Astrocyte (in vitro differentiated cells and primary cell): ENCODE measurements at regions not wholly inside any gene's neighbourhood (a gene's known extent, or its start where the extent isn't known, plus 50 kb on each side); places are given as distances from the start of the nearest gene placed in this dataset.

Source experiments
- DNase-seq: peaks from one replicate; pipeline ENCODE4 v3.0.0-alpha.2; 2010; ENCODE audit warnings: low read depth
- FAIRE-seq: peaks from 2 replicates; lab custom pipeline; 2011; peaks lifted over from hg19 to GRCh38; lab: Jason Lieb, UNC
- H2AFZ ChIP-seq: 2 replicates; pipeline ENCODE4 v1.6.0; 2012; ENCODE audit warnings: low read depth, low read length, inconsistent platforms
- H3K27ac ChIP-seq: 2 replicates; pipeline ENCODE4 v1.5.1; 2011; ENCODE audit warnings: low read depth, low read length, inconsistent platforms
- H3K27me3 ChIP-seq: 2 replicates; pipeline ENCODE4 v1.6.0; 2011; ENCODE audit warnings: low read length, inconsistent platforms; ENCODE audit not compliant: insufficient read depth
- H3K36me3 ChIP-seq: 2 replicates; pipeline ENCODE4 v1.5.1; 2011; ENCODE audit warnings: low read length, inconsistent platforms; ENCODE audit not compliant: insufficient read depth
- H3K4me1 ChIP-seq: 2 replicates; pipeline ENCODE4 v1.5.1; 2011; ENCODE audit warnings: low read length, inconsistent platforms; ENCODE audit not compliant: insufficient read depth
- H3K4me2 ChIP-seq: 2 replicates; pipeline ENCODE4 v1.6.0; 2012; ENCODE audit warnings: low read length, inconsistent platforms
- H3K4me3 ChIP-seq: 2 replicates; pipeline ENCODE4 v1.5.1; 2011; ENCODE audit warnings: low read depth, mild to moderate bottlenecking, low read length, inconsistent platforms; ENCODE audit not compliant: insufficient read depth
- H3K79me2 ChIP-seq: 2 replicates; pipeline ENCODE4 v1.6.0; 2012; ENCODE audit warnings: mild to moderate bottlenecking, low read length, inconsistent platforms; ENCODE audit not compliant: insufficient read depth
- H3K9ac ChIP-seq: 2 replicates; pipeline ENCODE4 v1.6.0; 2012; ENCODE audit warnings: mild to moderate bottlenecking, low read length, inconsistent platforms
- H3K9me3 ChIP-seq: 2 replicates; pipeline ENCODE4 v1.5.1; 2012; ENCODE audit warnings: low read depth, mild to moderate bottlenecking, low read length, inconsistent platforms; ENCODE audit not compliant: insufficient read depth
- H4K20me1 ChIP-seq: 2 replicates; pipeline ENCODE4 v1.6.0; 2012; ENCODE audit warnings: low read length, inconsistent platforms; ENCODE audit not compliant: insufficient read depth
- H3K27ac Mint-ChIP-seq: one replicate; pipeline ENCODE4 v1.8.0; 2021; ENCODE audit warnings: mild to moderate bottlenecking, mixed read lengths; ENCODE audit not compliant: unreplicated experiment
- H3K27me3 Mint-ChIP-seq: one replicate; pipeline ENCODE4 v1.8.0; 2021; ENCODE audit warnings: low read depth, mixed read lengths; ENCODE audit not compliant: unreplicated experiment
- H3K36me3 Mint-ChIP-seq: one replicate; pipeline ENCODE4 v1.8.0; 2021; ENCODE audit warnings: low read depth, mixed read lengths; ENCODE audit not compliant: unreplicated experiment
- H3K4me1 Mint-ChIP-seq: one replicate; pipeline ENCODE4 v1.8.0; 2021; ENCODE audit warnings: low read depth, mixed read lengths; ENCODE audit not compliant: unreplicated experiment
- H3K4me3 Mint-ChIP-seq: one replicate; pipeline ENCODE4 v1.8.0; 2021; ENCODE audit warnings: mild to moderate bottlenecking, moderate library complexity, mixed read lengths; ENCODE audit not compliant: unreplicated experiment
- H3K9me3 Mint-ChIP-seq: one replicate; pipeline ENCODE4 v1.8.0; 2021; ENCODE audit warnings: mild to moderate bottlenecking, mixed read lengths; ENCODE audit not compliant: unreplicated experiment
- CTCF ChIP-seq: IDR thresholded peaks from 2 replicates; pipeline ENCODE4 v1.5.1; 2011; ENCODE audit warnings: low read depth, mild to moderate bottlenecking, inconsistent platforms, low read length, moderate library complexity; ENCODE audit not compliant: insufficient read depth
- EZH2 ChIP-seq: IDR thresholded peaks from 2 replicates; pipeline ENCODE4 v1.6.1; 2012; ENCODE audit warnings: mild to moderate bottlenecking, low read length, inconsistent platforms; ENCODE audit not compliant: insufficient read depth

- Mint-ChIP-seq H3K27me3 (peaks cover 4% of the 10 kb centered on the region), H3K9me3 (no peaks in the 10 kb centered on the region), H3K4me1 (peaks cover 9% of the 10 kb centered on the region), H3K36me3 (no peaks in the 10 kb centered on the region), H3K4me3 (no peak overlapping the region), H3K27ac (no peak overlapping the region)
- H3K4me3 ChIP-seq = no peak overlapping the region
- H3K79me2 ChIP-seq = no peaks in the 10 kb centered on the region
- no peak overlapping the region for H3K9ac ChIP-seq
- TF ChIP-seq EZH2 = no peak
- no peak for TF ChIP-seq CTCF
- H3K9me3 ChIP-seq = no peaks in the 10 kb centered on the region
- FAIRE-seq (no peak), DNase-seq (no peak)
- H4K20me1 ChIP-seq = no peaks in the 10 kb centered on the region
- H3K27me3 ChIP-seq = no peaks in the 10 kb centered on the region
- H2AFZ ChIP-seq = no peak overlapping the region
- no peak overlapping the region for H3K27ac ChIP-seq
- no peak overlapping the region for H3K4me2 ChIP-seq
- no peaks in the 10 kb centered on the region for H3K36me3 ChIP-seq
- no peaks in the 10 kb centered on the region for H3K4me1 ChIP-seq
These were observed 76.3 kb upstream of the OTX2 start for GRCh38 chr14:56886471-56887062.

DNA sequence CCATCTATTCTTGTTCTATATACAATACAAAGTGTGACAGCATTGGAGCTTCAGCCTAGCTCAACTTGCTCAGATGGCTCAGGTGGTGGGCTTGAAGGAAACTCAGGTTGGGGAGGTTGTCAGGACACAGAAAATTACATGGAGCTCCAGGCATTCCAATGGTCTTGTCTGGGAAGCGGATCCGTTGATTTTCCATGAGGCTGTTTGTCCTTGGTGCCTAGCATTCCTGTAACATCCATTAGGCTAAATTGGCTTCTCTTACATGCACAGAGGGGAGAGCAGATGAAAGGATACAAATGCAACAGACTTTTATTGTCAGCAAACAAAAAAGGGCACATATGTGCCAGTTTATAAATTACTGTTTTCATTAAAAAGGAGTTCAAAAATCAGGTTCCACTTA is 75.5 kb upstream of the OTX2 start:
- no peak overlapping the region for H2AFZ ChIP-seq
- H3K9me3 ChIP-seq = no peaks in the 10 kb centered on the region
- H3K36me3 ChIP-seq = no peaks in the 10 kb centered on the region
- no peaks in the 10 kb centered on the region for H3K79me2 ChIP-seq
- no peaks in the 10 kb centered on the region for H3K9me3 Mint-ChIP-seq
- H3K4me1 ChIP-seq = no peaks in the 10 kb centered on the region
- H3K4me3 Mint-ChIP-seq = no peak overlapping the region
- no peak overlapping the region for H3K9ac ChIP-seq
- no peak overlapping the region for H3K4me2 ChIP-seq
- FAIRE-seq (no peak), DNase-seq (no peak)
- no peak overlapping the region for H3K4me3 ChIP-seq
- no peaks in the 10 kb centered on the region for H3K36me3 Mint-ChIP-seq
- no peaks in the 10 kb centered on the region for H4K20me1 ChIP-seq
- no peaks in the 10 kb centered on the region for H3K27me3 ChIP-seq
- no peak for TF ChIP-seq EZH2
- H3K27me3 Mint-ChIP-seq = peaks cover 4% of the 10 kb centered on the region
- peaks cover 9% of the 10 kb centered on the region for H3K4me1 Mint-ChIP-seq
- no peak overlapping the region for H3K27ac ChIP-seq
- no peak overlapping the region for H3K27ac Mint-ChIP-seq

DNA sequence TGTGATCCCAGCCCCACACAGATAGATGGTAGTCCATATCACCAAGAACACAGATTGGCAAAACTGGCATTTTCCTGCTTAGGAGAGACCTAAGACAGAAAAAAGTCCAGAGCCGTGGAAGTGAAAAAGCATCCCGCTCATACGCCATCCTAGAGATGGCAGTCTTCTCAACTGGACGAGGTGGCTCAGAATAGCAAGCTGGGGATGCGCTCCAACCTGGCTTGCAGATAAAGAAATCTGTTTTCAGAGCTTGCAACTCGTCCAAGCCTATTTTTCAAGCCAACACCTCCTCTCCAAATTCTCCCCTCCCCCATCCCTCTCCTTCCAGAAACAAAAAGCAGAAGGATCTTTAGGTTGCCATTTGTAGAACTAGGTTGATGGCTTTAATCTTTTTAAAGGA is 74.3 kb upstream of the OTX2 start:
- Mint-ChIP-seq H3K27ac (no peak overlapping the region), H3K4me3 (no peak overlapping the region), H3K27me3 (peaks cover 4% of the 10 kb centered on the region), H3K4me1 (peaks cover 9% of the 10 kb centered on the region), H3K36me3 (no peaks in the 10 kb centered on the region), H3K9me3 (no peaks in the 10 kb centered on the region)
- no peak overlapping the region for H2AFZ ChIP-seq
- no peak overlapping the region for H3K4me2 ChIP-seq
- H4K20me1 ChIP-seq = no peaks in the 10 kb centered on the region
- H3K36me3 ChIP-seq = no peaks in the 10 kb centered on the region
- H3K27ac ChIP-seq = no peak overlapping the region
- no peaks in the 10 kb centered on the region for H3K27me3 ChIP-seq
- no peak overlapping the region for H3K9ac ChIP-seq
- DNase-seq (no peak), FAIRE-seq (no peak)
- H3K9me3 ChIP-seq = no peaks in the 10 kb centered on the region
- no peaks in the 10 kb centered on the region for H3K79me2 ChIP-seq
- no peak overlapping the region for H3K4me3 ChIP-seq
- TF ChIP-seq EZH2 (no peak), CTCF (no peak)
- H3K4me1 ChIP-seq = no peaks in the 10 kb centered on the region
